ENCODE measurements at regions not wholly inside any gene's neighbourhood (a gene's known extent, or its start where the extent isn't known, plus 50 kb on each side); places are given as distances from the start of the nearest gene placed in this dataset.

- TF ChIP-seq CTCF (IDR thresholded peaks at IDR 0.05) (no peak), POLR2A (IDR thresholded peaks at IDR 0.05) (no peak)
Observed at GRCh38 chr3:104687362-104687761, 679.3 kb upstream of the ALCAM start.
